ENCODE measurements at regions not wholly inside any gene's neighbourhood (a gene's known extent, or its start where the extent isn't known, plus 50 kb on each side); places are given as distances from the start of the nearest gene placed in this dataset.
"Not testable (repeated sequence)": the region's sequence is repeated elsewhere in the genome, so short reads cannot be mapped to it uniquely, and the experiment has no call there.

- H3K9me3 Mint-ChIP-seq, H3K4me3 Mint-ChIP-seq, H3K36me3 Mint-ChIP-seq, H3K27me3 Mint-ChIP-seq, H3K4me1 Mint-ChIP-seq, H3K27ac Mint-ChIP-seq: not testable (repeated sequence)
- DNase-seq (ENCODE audit: low spot score in 2 of 2) (peak in 1 of 2 donors; percentile 10), ATAC-seq (ENCODE audit: low read depth) (peak; percentile 31)
Observed at GRCh38 chr12:131298526-131299369, 345.0 kb downstream of the ADGRD1 start.

GRCh38 chr12:131299370-131299701 is 345.6 kb downstream of the ADGRD1 start:
- H3K4me3 Mint-ChIP-seq, result not testable (repeated sequence)

GRCh38 chr12:131303576-131303975 is 349.9 kb downstream of the ADGRD1 start:
- H3K27me3 Mint-ChIP-seq; H3K27ac Mint-ChIP-seq; DNase-seq (ENCODE audit: low spot score in 2 of 2); H3K4me1 Mint-ChIP-seq; H3K4me3 Mint-ChIP-seq; H3K36me3 Mint-ChIP-seq; H3K9me3 Mint-ChIP-seq; ATAC-seq (ENCODE audit: low read depth): not testable (repeated sequence)

More at GRCh38 chr12:131299370-131299701, 345.6 kb downstream of the ADGRD1 start:
- H3K27me3 Mint-ChIP-seq; ATAC-seq (ENCODE audit: low read depth); H3K9me3 Mint-ChIP-seq; H3K27ac Mint-ChIP-seq; H3K4me1 Mint-ChIP-seq; DNase-seq (ENCODE audit: low spot score in 2 of 2); H3K36me3 Mint-ChIP-seq: not testable (repeated sequence)

- ATAC-seq (ENCODE audit: low read depth); DNase-seq (ENCODE audit: low spot score in 2 of 2); H3K27ac Mint-ChIP-seq; H3K9me3 Mint-ChIP-seq; H3K36me3 Mint-ChIP-seq; H3K4me3 Mint-ChIP-seq; H3K27me3 Mint-ChIP-seq; H3K4me1 Mint-ChIP-seq: not testable (repeated sequence)
Observed at GRCh38 chr12:131304642-131305041, 350.9 kb downstream of the ADGRD1 start.

GRCh38 chr12:131309700-131310099 is 356.0 kb downstream of the ADGRD1 start:
- peaks cover 12% of the 10 kb centered on the region for H3K27me3 Mint-ChIP-seq
- no peak overlapping the region for H3K27ac Mint-ChIP-seq
- H3K4me1 Mint-ChIP-seq, result peaks cover 3% of the 10 kb centered on the region
- ATAC-seq (ENCODE audit: low read depth), result no peak
- peaks cover 3% of the 10 kb centered on the region for H3K9me3 Mint-ChIP-seq
- no peak overlapping the region for H3K4me3 Mint-ChIP-seq
- no peak for DNase-seq (ENCODE audit: low spot score in 2 of 2)
- peaks cover 1% of the 10 kb centered on the region for H3K36me3 Mint-ChIP-seq

- not testable (repeated sequence) for H3K36me3 Mint-ChIP-seq; H3K27ac Mint-ChIP-seq; ATAC-seq (ENCODE audit: low read depth); DNase-seq (ENCODE audit: low spot score in 2 of 2); H3K4me3 Mint-ChIP-seq; H3K9me3 Mint-ChIP-seq; H3K4me1 Mint-ChIP-seq
- H3K27me3 Mint-ChIP-seq, result peaks cover 16% of the 10 kb centered on the region
Observed at GRCh38 chr12:131310227-131310969, 356.7 kb downstream of the ADGRD1 start.

- not testable (repeated sequence) for DNase-seq (ENCODE audit: low spot score in 2 of 2); ATAC-seq (ENCODE audit: low read depth); H3K36me3 Mint-ChIP-seq; H3K4me1 Mint-ChIP-seq; H3K27ac Mint-ChIP-seq; H3K9me3 Mint-ChIP-seq; H3K4me3 Mint-ChIP-seq
- peaks cover 16% of the 10 kb centered on the region for H3K27me3 Mint-ChIP-seq
Observed at GRCh38 chr12:131311279-131311722, 357.6 kb downstream of the ADGRD1 start.

GRCh38 chr12:131311764-131312163 is 358.1 kb downstream of the ADGRD1 start:
- ATAC-seq (ENCODE audit: low read depth) (no peak), DNase-seq (ENCODE audit: low spot score in 2 of 2) (no peak)
- H3K9me3 Mint-ChIP-seq, result peaks cover 4% of the 10 kb centered on the region
- peaks cover 1% of the 10 kb centered on the region for H3K36me3 Mint-ChIP-seq
- H3K4me1 Mint-ChIP-seq, result peaks cover 3% of the 10 kb centered on the region
- peaks cover 16% of the 10 kb centered on the region for H3K27me3 Mint-ChIP-seq
- no peak overlapping the region for H3K27ac Mint-ChIP-seq
- no peak overlapping the region for H3K4me3 Mint-ChIP-seq

GRCh38 chr12:131312382-131312781 is 358.7 kb downstream of the ADGRD1 start:
- peaks cover 16% of the 10 kb centered on the region for H3K27me3 Mint-ChIP-seq
- H3K4me1 Mint-ChIP-seq; H3K36me3 Mint-ChIP-seq; H3K4me3 Mint-ChIP-seq; DNase-seq (ENCODE audit: low spot score in 2 of 2); H3K9me3 Mint-ChIP-seq; ATAC-seq (ENCODE audit: low read depth); H3K27ac Mint-ChIP-seq: not testable (repeated sequence)

- Mint-ChIP-seq H3K27ac (no peak overlapping the region), H3K27me3 (peaks cover 16% of the 10 kb centered on the region), H3K4me3 (no peak overlapping the region), H3K36me3 (peaks cover 3% of the 10 kb centered on the region), H3K9me3 (peaks cover 7% of the 10 kb centered on the region), H3K4me1 (peaks cover 5% of the 10 kb centered on the region)
- ATAC-seq (ENCODE audit: low read depth) (no peak), DNase-seq (ENCODE audit: low spot score in 2 of 2) (no peak)
Observed at GRCh38 chr12:131312793-131313545, 359.3 kb downstream of the ADGRD1 start.

- ATAC-seq (ENCODE audit: low read depth) (no peak), DNase-seq (ENCODE audit: low spot score in 2 of 2) (no peak)
- H3K36me3 Mint-ChIP-seq, result peaks cover 8% of the 10 kb centered on the region
- H3K9me3 Mint-ChIP-seq, result peaks cover 12% of the 10 kb centered on the region
- peaks cover 16% of the 10 kb centered on the region for H3K27me3 Mint-ChIP-seq
- H3K27ac Mint-ChIP-seq, result no peak overlapping the region
- H3K4me3 Mint-ChIP-seq, result no peak overlapping the region
- H3K4me1 Mint-ChIP-seq, result peaks cover 8% of the 10 kb centered on the region
Observed at GRCh38 chr12:131313635-131314034, 359.9 kb downstream of the ADGRD1 start.

GRCh38 chr12:131314524-131315090 is 360.9 kb downstream of the ADGRD1 start:
- Mint-ChIP-seq H3K27ac (no peak overlapping the region), H3K4me3 (no peak overlapping the region), H3K4me1 (peaks cover 8% of the 10 kb centered on the region), H3K27me3 (peaks cover 14% of the 10 kb centered on the region), H3K9me3 (peaks cover 15% of the 10 kb centered on the region), H3K36me3 (peaks cover 8% of the 10 kb centered on the region)
- ATAC-seq (ENCODE audit: low read depth), result no peak
- DNase-seq (ENCODE audit: low spot score in 2 of 2), result no peak

- Mint-ChIP-seq H3K27ac (no peak overlapping the region), H3K27me3 (peaks cover 11% of the 10 kb centered on the region), H3K4me3 (no peak overlapping the region), H3K4me1 (peaks cover 8% of the 10 kb centered on the region), H3K36me3 (peaks cover 7% of the 10 kb centered on the region), H3K9me3 (peaks cover 15% of the 10 kb centered on the region)
- DNase-seq (ENCODE audit: low spot score in 2 of 2) (no peak), ATAC-seq (ENCODE audit: low read depth) (no peak)
Observed at GRCh38 chr12:131315601-131316000, 361.9 kb downstream of the ADGRD1 start.

- Mint-ChIP-seq H3K9me3 (peaks cover 16% of the 10 kb centered on the region), H3K27me3 (peaks cover 11% of the 10 kb centered on the region), H3K4me1 (peaks cover 8% of the 10 kb centered on the region), H3K27ac (no peak overlapping the region), H3K36me3 (peaks cover 7% of the 10 kb centered on the region), H3K4me3 (no peak overlapping the region)
- no peak for ATAC-seq (ENCODE audit: low read depth)
- no peak for DNase-seq (ENCODE audit: low spot score in 2 of 2)
Observed at GRCh38 chr12:131316388-131316787, 362.7 kb downstream of the ADGRD1 start.
